ENCODE measurements at regions not wholly inside any gene's neighbourhood (a gene's known extent, or its start where the extent isn't known, plus 50 kb on each side); places are given as distances from the start of the nearest gene placed in this dataset.

DNA sequence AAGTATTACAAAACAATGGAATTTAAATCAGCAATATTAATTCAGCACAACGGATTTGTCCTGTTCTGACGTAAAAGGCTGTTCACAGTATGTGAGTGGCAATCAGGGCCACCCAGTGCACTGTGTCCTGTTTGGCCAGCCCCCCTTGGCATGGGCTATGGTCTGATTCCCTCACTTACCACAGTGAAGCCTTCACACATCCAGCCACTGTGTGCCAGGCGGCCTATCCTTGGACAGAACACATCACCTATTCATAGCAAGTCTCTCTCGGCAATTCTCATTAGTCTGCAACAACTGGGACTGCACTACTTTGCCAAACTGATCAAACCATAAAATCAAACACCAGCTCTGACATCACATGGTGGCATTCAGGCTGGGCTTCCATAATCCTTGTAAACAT is 221.5 kb upstream of the TSHZ3 start:
- H3K27ac ChIP-seq: no peak overlapping the region
- H3K9ac ChIP-seq (ENCODE audit: low read depth in 2 of 2, low read length in 2 of 2): no peak overlapping the region
- H3K36me3 ChIP-seq: no peaks in the 10 kb centered on the region
- DNase-seq: no peak
- intact Hi-C loops (cut with DNase I): no loop called here
- no peaks in the 10 kb centered on the region for H3K4me1 ChIP-seq
- no peak overlapping the region for H3K4me3 ChIP-seq
- H3K9me3 ChIP-seq: no peaks in the 10 kb centered on the region
- TF ChIP-seq CTCF (IDR thresholded peaks at IDR 0.05): no peak
- H3K27me3 ChIP-seq: no peaks in the 10 kb centered on the region

GRCh38 chr19:31572102-31572975 is 223.1 kb upstream of the TSHZ3 start:
- Histone ChIP-seq H3K9ac (ENCODE audit: low read depth in 2 of 2, low read length in 2 of 2) (no peak overlapping the region), H3K27ac (no peak overlapping the region), H3K9me3 (no peaks in the 10 kb centered on the region), H3K4me1 (no peaks in the 10 kb centered on the region), H3K27me3 (no peaks in the 10 kb centered on the region), H3K4me3 (no peak overlapping the region), H3K36me3 (no peaks in the 10 kb centered on the region)
- TF ChIP-seq CTCF (IDR thresholded peaks at IDR 0.05): no peak
- intact Hi-C loops (cut with DNase I): no loop called here
- no peak for DNase-seq

DNA sequence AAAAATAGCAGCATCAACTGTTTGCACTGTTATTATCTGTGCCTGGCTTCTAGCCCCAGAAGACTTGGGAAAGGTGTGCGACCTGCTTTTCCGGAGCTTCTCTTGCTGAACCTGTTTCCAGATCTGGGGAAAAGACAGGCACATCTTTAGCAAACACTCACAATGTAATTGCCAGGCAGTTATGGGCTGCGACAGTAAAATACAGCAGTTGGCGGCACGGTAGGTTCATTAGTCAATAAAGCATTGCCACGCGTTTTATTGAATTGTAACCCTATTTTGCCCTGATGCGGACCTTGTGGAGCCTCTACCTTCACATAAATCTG is 223.7 kb upstream of the TSHZ3 start:
- Histone ChIP-seq H3K9ac (ENCODE audit: low read depth in 2 of 2, low read length in 2 of 2) (no peak overlapping the region), H3K27ac (no peak overlapping the region), H3K9me3 (no peaks in the 10 kb centered on the region), H3K4me3 (no peak overlapping the region), H3K36me3 (no peaks in the 10 kb centered on the region), H3K27me3 (no peaks in the 10 kb centered on the region), H3K4me1 (no peaks in the 10 kb centered on the region)
- no peak for DNase-seq
- intact Hi-C loops (cut with DNase I): no loop called here
- TF ChIP-seq CTCF (IDR thresholded peaks at IDR 0.05): no peak

DNA sequence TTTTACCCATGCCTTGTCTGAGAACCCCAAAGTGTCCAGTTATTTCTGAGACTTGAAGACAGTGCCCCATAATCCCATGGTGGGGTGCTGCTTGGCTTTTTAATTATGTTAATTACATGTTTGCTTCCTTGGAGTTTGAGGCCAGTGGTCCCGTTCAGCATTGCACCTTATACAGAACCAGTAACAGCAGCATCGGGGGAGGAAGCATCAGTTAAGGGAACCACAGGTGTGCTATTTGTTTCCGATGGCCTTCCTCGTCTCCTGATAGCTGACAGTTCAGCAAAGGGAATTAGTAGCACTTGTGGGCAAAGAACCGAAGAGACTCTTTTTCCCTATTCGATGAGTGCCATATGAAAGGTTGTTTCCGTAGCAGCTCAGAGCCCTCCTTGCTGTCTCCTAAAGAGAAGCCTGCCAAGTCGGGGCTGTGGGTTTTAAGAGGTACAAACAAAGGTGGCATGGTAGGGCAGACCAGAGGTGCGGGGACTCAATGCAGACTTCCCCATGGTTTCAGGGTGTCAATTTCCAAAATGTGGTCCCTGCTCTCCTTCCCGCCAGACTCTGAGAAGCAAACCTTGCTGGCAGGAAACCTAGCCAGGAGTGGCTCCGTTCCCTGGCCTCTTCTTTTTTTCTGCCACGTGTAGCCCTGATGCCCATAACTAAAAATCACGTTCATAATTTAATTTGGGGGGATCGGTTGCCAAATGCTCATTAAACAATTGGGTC is 225.2 kb upstream of the TSHZ3 start:
- H3K36me3 ChIP-seq: no peaks in the 10 kb centered on the region
- no peak overlapping the region for H3K27ac ChIP-seq
- H3K9ac ChIP-seq (ENCODE audit: low read depth in 2 of 2, low read length in 2 of 2): no peak overlapping the region
- H3K27me3 ChIP-seq: no peaks in the 10 kb centered on the region
- no peaks in the 10 kb centered on the region for H3K9me3 ChIP-seq
- no peak overlapping the region for H3K4me3 ChIP-seq
- no peak for TF ChIP-seq CTCF (IDR thresholded peaks at IDR 0.05)
- DNase-seq: no peak
- intact Hi-C loops (cut with DNase I): no loop called here
- H3K4me1 ChIP-seq: no peaks in the 10 kb centered on the region

- Histone ChIP-seq H3K4me3 (no peak overlapping the region), H3K4me1 (no peaks in the 10 kb centered on the region), H3K9me3 (no peaks in the 10 kb centered on the region), H3K9ac (ENCODE audit: low read depth in 2 of 2, low read length in 2 of 2) (no peak overlapping the region), H3K36me3 (no peaks in the 10 kb centered on the region), H3K27ac (no peak overlapping the region), H3K27me3 (no peaks in the 10 kb centered on the region)
- intact Hi-C loops (cut with DNase I): no loop called here
- no peak for DNase-seq
- TF ChIP-seq CTCF (IDR thresholded peaks at IDR 0.05): no peak
Measured at GRCh38 chr19:31575846-31576335, 226.7 kb upstream of the TSHZ3 start.
